ENCODE measurements at regions not wholly inside any gene's neighbourhood (a gene's known extent, or its start where the extent isn't known, plus 50 kb on each side); places are given as distances from the start of the nearest gene placed in this dataset.

DNA sequence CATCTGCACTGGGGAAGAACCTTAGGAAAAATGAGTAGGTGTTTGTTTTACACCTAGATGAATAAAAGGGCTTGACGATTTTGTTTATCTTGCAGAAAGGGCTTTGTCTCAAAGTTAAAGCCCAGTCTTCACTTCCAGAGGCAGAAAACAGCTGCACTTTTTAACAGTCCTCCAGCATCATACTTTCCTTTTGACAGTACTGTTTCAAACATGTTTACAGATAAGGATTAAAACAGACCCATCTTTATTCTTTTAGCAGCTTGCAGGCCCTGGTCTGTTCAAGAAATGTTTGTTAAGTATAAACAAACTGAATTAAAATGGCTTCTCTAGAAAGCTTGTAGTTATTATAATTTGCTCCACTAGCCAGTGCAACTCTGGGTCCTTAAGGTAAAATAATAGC is 374.2 kb downstream of the EPHA7 start:
- no CpG with 5 or more reads among the region's 1 CpG for WGBS (ENCODE audit: insufficient coverage)
- DNase-seq (ENCODE audit: low read depth in 4 of 6, low spot score in 6 of 6), result no peak
- Histone ChIP-seq H3K4me3 (ENCODE audit: low read depth, low read length) (no peak overlapping the region), H3K36me3 (ENCODE audit: control insufficient read depth, insufficient read depth, low read length) (no peaks in the 10 kb centered on the region), H3K9me3 (ENCODE audit: control insufficient read depth, insufficient read depth, low read length) (no peaks in the 10 kb centered on the region), H3K27ac (ENCODE audit: low read depth, low read length) (no peak overlapping the region), H3K27me3 (ENCODE audit: control insufficient read depth, insufficient read depth, low read length) (no peaks in the 10 kb centered on the region), H3K4me1 (ENCODE audit: control insufficient read depth, insufficient read depth, low read length) (no peaks in the 10 kb centered on the region)

DNA sequence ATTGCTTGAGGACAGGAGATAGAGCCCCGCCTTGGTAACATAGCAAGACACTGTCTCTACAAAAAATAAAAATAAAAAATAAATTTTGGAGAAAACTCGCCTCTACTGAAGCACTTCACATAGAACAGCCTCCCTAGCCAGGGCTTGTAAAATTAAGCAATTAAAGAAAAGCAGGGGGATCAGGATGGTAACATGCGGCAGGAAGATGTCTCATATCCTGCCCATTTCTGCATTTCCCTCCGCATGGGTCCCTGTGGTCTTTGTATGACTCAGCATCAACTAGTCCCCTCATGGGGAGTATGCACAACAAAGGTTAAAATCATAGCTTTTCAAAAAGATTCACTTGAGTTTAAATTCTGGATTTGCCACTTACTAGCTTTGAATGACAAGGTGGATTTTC is 379.0 kb downstream of the EPHA7 start:
- 83% methylated on average over 1 of the region's 4 CpGs for WGBS (ENCODE audit: insufficient coverage)
- Histone ChIP-seq H3K4me1 (ENCODE audit: control insufficient read depth, insufficient read depth, low read length) (no peaks in the 10 kb centered on the region), H3K27ac (ENCODE audit: low read depth, low read length) (no peak overlapping the region), H3K27me3 (ENCODE audit: control insufficient read depth, insufficient read depth, low read length) (no peaks in the 10 kb centered on the region), H3K4me3 (ENCODE audit: low read depth, low read length) (no peak overlapping the region), H3K9me3 (ENCODE audit: control insufficient read depth, insufficient read depth, low read length) (peaks cover 3% of the 10 kb centered on the region), H3K36me3 (ENCODE audit: control insufficient read depth, insufficient read depth, low read length) (no peaks in the 10 kb centered on the region)
- DNase-seq (ENCODE audit: low read depth in 4 of 6, low spot score in 6 of 6), result no peak

GRCh38 chr6:93036835-93037234 is 382.5 kb downstream of the EPHA7 start:
- Histone ChIP-seq H3K27ac (ENCODE audit: low read depth, low read length) (no peak overlapping the region), H3K27me3 (ENCODE audit: control insufficient read depth, insufficient read depth, low read length) (no peaks in the 10 kb centered on the region), H3K4me1 (ENCODE audit: control insufficient read depth, insufficient read depth, low read length) (no peaks in the 10 kb centered on the region), H3K4me3 (ENCODE audit: low read depth, low read length) (no peak overlapping the region), H3K36me3 (ENCODE audit: control insufficient read depth, insufficient read depth, low read length) (no peaks in the 10 kb centered on the region), H3K9me3 (ENCODE audit: control insufficient read depth, insufficient read depth, low read length) (peaks cover 3% of the 10 kb centered on the region)
- 100% methylated on average over 1 of the region's 1 CpG for WGBS (ENCODE audit: insufficient coverage)
- no peak for DNase-seq (ENCODE audit: low read depth in 4 of 6, low spot score in 6 of 6)

- no peak overlapping the region for H3K4me3 ChIP-seq (ENCODE audit: low read depth, low read length)
- DNase-seq (ENCODE audit: low read depth in 4 of 6, low spot score in 6 of 6), result no peak
- H3K27me3 ChIP-seq (ENCODE audit: control insufficient read depth, insufficient read depth, low read length), result no peaks in the 10 kb centered on the region
- H3K9me3 ChIP-seq (ENCODE audit: control insufficient read depth, insufficient read depth, low read length), result peaks cover 3% of the 10 kb centered on the region
- no peak overlapping the region for H3K27ac ChIP-seq (ENCODE audit: low read depth, low read length)
- no peaks in the 10 kb centered on the region for H3K36me3 ChIP-seq (ENCODE audit: control insufficient read depth, insufficient read depth, low read length)
- no peaks in the 10 kb centered on the region for H3K4me1 ChIP-seq (ENCODE audit: control insufficient read depth, insufficient read depth, low read length)
These were observed 383.6 kb downstream of the EPHA7 start for GRCh38 chr6:93035756-93036155.

DNA sequence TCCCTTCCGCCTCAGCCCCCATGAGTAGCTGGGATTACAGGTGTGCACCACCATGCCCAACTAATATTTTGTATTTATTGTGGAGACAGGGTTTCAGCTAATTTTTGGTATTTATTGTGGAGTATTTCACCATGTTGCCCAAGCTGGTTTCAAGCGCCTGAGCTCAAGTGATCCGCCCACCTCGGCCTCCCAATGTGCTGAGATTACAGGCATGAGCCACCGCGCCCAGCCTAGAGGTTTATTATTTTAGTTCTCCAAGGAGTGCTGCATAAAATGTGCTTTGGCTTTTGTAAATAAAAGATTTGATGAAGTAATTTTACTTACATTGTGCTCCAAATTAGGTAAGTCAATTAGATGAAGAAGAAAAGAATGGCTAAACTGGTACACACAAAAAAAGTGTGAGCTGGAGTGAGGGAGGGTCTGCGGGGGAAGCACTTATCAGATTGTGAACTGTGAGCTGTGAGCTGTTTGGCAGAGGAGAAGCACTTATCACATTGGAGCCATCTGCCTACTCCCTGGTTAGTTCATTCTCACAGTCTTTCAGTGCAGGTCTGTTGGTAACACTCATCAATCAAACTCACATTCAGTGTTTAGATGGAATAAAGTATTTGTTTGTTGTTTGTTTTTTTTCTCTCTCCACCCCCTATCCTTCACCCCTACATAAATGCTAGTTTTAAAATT is 398.0 kb downstream of the EPHA7 start:
- Histone ChIP-seq H3K27ac (ENCODE audit: low read depth, low read length) (no peak overlapping the region), H3K4me3 (ENCODE audit: low read depth, low read length) (no peak overlapping the region), H3K36me3 (ENCODE audit: control insufficient read depth, insufficient read depth, low read length) (no peaks in the 10 kb centered on the region), H3K9me3 (ENCODE audit: control insufficient read depth, insufficient read depth, low read length) (no peaks in the 10 kb centered on the region), H3K4me1 (ENCODE audit: control insufficient read depth, insufficient read depth, low read length) (no peaks in the 10 kb centered on the region), H3K27me3 (ENCODE audit: control insufficient read depth, insufficient read depth, low read length) (no peaks in the 10 kb centered on the region)
- WGBS (ENCODE audit: insufficient coverage), result 85% methylated on average over 5 of the region's 7 CpGs
- DNase-seq (ENCODE audit: low read depth in 4 of 6, low spot score in 6 of 6), result peak in 2 of 6 donors; percentile 53 to 82

- Histone ChIP-seq H3K9me3 (ENCODE audit: control insufficient read depth, insufficient read depth, low read length) (no peaks in the 10 kb centered on the region), H3K4me1 (ENCODE audit: control insufficient read depth, insufficient read depth, low read length) (no peaks in the 10 kb centered on the region), H3K4me3 (ENCODE audit: low read depth, low read length) (no peak overlapping the region), H3K36me3 (ENCODE audit: control insufficient read depth, insufficient read depth, low read length) (no peaks in the 10 kb centered on the region), H3K27ac (ENCODE audit: low read depth, low read length) (no peak overlapping the region), H3K27me3 (ENCODE audit: control insufficient read depth, insufficient read depth, low read length) (no peaks in the 10 kb centered on the region)
- no peak for DNase-seq (ENCODE audit: low read depth in 4 of 6, low spot score in 6 of 6)
- no CpG with 5 or more reads among the region's 1 CpG for WGBS (ENCODE audit: insufficient coverage)
These were observed 401.7 kb downstream of the EPHA7 start for GRCh38 chr6:93017626-93018025.

DNA sequence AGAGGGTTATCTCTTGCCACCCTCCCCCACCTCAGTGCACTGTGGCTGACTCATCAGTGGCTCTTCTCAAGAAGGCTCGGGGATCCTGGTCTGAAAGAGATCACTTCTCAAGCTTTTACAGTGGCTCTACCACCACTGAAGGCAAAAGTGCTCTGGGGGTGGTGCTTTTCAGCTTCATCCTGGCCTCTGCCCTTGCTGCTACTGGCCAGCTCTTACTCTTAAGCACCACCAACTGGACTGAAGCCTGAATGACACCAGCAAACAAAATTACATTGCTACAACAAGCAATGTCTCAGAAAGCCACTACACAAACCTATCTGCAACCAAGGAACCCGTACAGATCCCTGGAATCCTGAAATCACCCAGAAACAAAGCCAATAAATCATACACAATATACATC is 402.1 kb downstream of the EPHA7 start:
- Histone ChIP-seq H3K9me3 (ENCODE audit: control insufficient read depth, insufficient read depth, low read length) (no peaks in the 10 kb centered on the region), H3K27ac (ENCODE audit: low read depth, low read length) (no peak overlapping the region), H3K4me1 (ENCODE audit: control insufficient read depth, insufficient read depth, low read length) (no peaks in the 10 kb centered on the region), H3K36me3 (ENCODE audit: control insufficient read depth, insufficient read depth, low read length) (no peaks in the 10 kb centered on the region), H3K27me3 (ENCODE audit: control insufficient read depth, insufficient read depth, low read length) (no peaks in the 10 kb centered on the region), H3K4me3 (ENCODE audit: low read depth, low read length) (no peak overlapping the region)
- 89% methylated on average over 1 of the region's 2 CpGs for WGBS (ENCODE audit: insufficient coverage)
- DNase-seq (ENCODE audit: low read depth in 4 of 6, low spot score in 6 of 6), result no peak

- DNase-seq (ENCODE audit: low read depth in 4 of 6, low spot score in 6 of 6), result no peak
- no peaks in the 10 kb centered on the region for H3K36me3 ChIP-seq (ENCODE audit: control insufficient read depth, insufficient read depth, low read length)
- H3K27ac ChIP-seq (ENCODE audit: low read depth, low read length), result no peak overlapping the region
- WGBS (ENCODE audit: insufficient coverage), result no CpG with 5 or more reads among the region's 2 CpGs
- no peaks in the 10 kb centered on the region for H3K27me3 ChIP-seq (ENCODE audit: control insufficient read depth, insufficient read depth, low read length)
- no peak overlapping the region for H3K4me3 ChIP-seq (ENCODE audit: low read depth, low read length)
- no peaks in the 10 kb centered on the region for H3K9me3 ChIP-seq (ENCODE audit: control insufficient read depth, insufficient read depth, low read length)
- no peaks in the 10 kb centered on the region for H3K4me1 ChIP-seq (ENCODE audit: control insufficient read depth, insufficient read depth, low read length)
These were observed 406.3 kb downstream of the EPHA7 start for GRCh38 chr6:93013054-93013453.

DNA sequence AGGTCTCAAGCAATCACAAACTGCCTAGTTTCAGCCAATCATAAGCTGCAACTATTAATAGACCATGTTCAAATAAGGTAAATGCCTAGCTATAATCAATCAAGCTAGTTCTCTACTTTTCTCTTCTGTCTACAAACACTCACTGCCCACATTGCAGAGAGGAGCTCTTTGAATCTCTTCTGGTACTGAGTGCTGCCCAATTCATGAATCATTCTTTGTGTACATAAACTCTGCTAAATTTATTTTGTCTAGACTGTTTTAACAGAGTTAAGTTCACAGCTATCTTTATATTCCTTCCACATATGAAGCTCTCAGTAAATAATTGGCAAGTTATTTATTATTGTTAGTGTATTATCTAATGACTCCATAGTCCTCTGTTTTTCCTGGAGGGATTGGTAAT is 411.0 kb downstream of the EPHA7 start:
- no peaks in the 10 kb centered on the region for H3K4me1 ChIP-seq (ENCODE audit: control insufficient read depth, insufficient read depth, low read length)
- no peaks in the 10 kb centered on the region for H3K9me3 ChIP-seq (ENCODE audit: control insufficient read depth, insufficient read depth, low read length)
- H3K4me3 ChIP-seq (ENCODE audit: low read depth, low read length), result no peak overlapping the region
- H3K36me3 ChIP-seq (ENCODE audit: control insufficient read depth, insufficient read depth, low read length), result no peaks in the 10 kb centered on the region
- H3K27ac ChIP-seq (ENCODE audit: low read depth, low read length), result no peak overlapping the region
- H3K27me3 ChIP-seq (ENCODE audit: control insufficient read depth, insufficient read depth, low read length), result no peaks in the 10 kb centered on the region
- no peak for DNase-seq (ENCODE audit: low read depth in 4 of 6, low spot score in 6 of 6)

DNA sequence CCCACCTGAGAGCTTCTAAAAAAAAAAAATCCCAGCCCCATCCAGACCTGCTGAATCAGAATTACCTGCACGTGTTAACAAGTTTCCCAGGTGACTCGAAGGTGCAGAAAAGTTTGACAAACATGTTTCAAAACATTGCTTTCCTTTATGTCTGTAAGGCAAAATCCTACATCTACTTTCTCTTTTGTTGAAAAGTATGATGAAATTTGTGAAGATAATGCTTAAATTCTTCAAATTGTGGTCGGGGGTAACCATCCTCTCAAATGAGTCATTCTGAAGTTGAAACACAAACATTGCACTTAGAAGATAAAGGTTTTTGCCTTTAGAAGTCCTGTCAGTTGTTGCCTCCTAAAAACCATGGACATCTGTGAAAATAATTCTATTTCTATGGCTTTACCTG is 429.7 kb downstream of the EPHA7 start:
- H3K4me1 ChIP-seq (ENCODE audit: control insufficient read depth, insufficient read depth, low read length), result no peaks in the 10 kb centered on the region
- 100% methylated on average over 2 of the region's 3 CpGs for WGBS (ENCODE audit: insufficient coverage)
- no peaks in the 10 kb centered on the region for H3K9me3 ChIP-seq (ENCODE audit: control insufficient read depth, insufficient read depth, low read length)
- H3K27ac ChIP-seq (ENCODE audit: low read depth, low read length), result no peak overlapping the region
- no peak overlapping the region for H3K4me3 ChIP-seq (ENCODE audit: low read depth, low read length)
- H3K36me3 ChIP-seq (ENCODE audit: control insufficient read depth, insufficient read depth, low read length), result no peaks in the 10 kb centered on the region
- DNase-seq (ENCODE audit: low read depth in 4 of 6, low spot score in 6 of 6), result no peak
- no peaks in the 10 kb centered on the region for H3K27me3 ChIP-seq (ENCODE audit: control insufficient read depth, insufficient read depth, low read length)
